ENCODE measurements at regions not wholly inside any gene's neighbourhood (a gene's known extent, or its start where the extent isn't known, plus 50 kb on each side); places are given as distances from the start of the nearest gene placed in this dataset.

DNA sequence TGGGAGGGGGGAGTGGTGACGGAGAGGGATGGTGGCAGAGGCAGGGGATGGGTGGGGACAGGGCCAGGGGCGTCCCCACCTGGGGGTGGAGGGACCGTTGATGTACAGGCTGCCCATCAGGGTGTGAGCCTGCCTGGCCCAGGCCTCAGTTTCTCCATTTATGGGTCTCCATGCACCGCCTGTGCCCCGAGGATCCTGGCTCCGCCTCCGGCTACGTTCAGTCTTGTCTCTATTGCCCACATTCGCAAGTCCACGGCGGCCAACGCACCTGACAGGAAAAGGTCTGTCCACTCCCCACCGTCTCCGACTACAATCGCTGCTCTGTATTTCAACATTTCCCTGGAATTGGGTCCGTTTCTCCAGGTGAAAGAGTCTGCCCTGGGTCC lies 96.3 kb upstream of the NKX1-1 start:
- peaks cover 4% of the 10 kb centered on the region for H3K9me3 ChIP-seq (ENCODE audit: insufficient read depth, low read depth, low read length)
- H4K8ac ChIP-seq (ENCODE audit: low read depth, low read length) = no peak overlapping the region
- H3K79me2 ChIP-seq (ENCODE audit: control insufficient read depth, insufficient read depth, low read length, poor library complexity) = no peaks in the 10 kb centered on the region
- H3K4me3 ChIP-seq (ENCODE audit: low read depth, low read length) = no peak overlapping the region
- H2AK5ac ChIP-seq (ENCODE audit: low read length) = no peak overlapping the region
- H3K23ac ChIP-seq (ENCODE audit: low read length) = no peak overlapping the region
- WGBS (ENCODE audit: extremely low coverage, insufficient coverage, insufficient read length) = no CpG with 5 or more reads among the region's 16 CpGs
- H3K4ac ChIP-seq (ENCODE audit: low read depth, low read length) = no peak overlapping the region
- H3K14ac ChIP-seq (ENCODE audit: low read length) = no peak overlapping the region
- no peaks in the 10 kb centered on the region for H3K27me3 ChIP-seq (ENCODE audit: insufficient read depth, low read length)
- no peak overlapping the region for H4K12ac ChIP-seq (ENCODE audit: low read depth, low read length)
- no peak overlapping the region for H2BK120ac ChIP-seq (ENCODE audit: insufficient read depth, low read length, poor library complexity)
- H3K27ac ChIP-seq (ENCODE audit: low read depth, low read length) = no peak overlapping the region
- no peaks in the 10 kb centered on the region for H3K4me1 ChIP-seq (ENCODE audit: control insufficient read depth in 1 of 2, insufficient read depth in 2 of 2, low read length in 2 of 2)
- no peak overlapping the region for H3K9ac ChIP-seq (ENCODE audit: low read length)
- no peak overlapping the region for H2BK5ac ChIP-seq (ENCODE audit: low read depth, low read length, poor library complexity)
- no peaks in the 10 kb centered on the region for H3K79me1 ChIP-seq (ENCODE audit: low read length)
- no peak for DNase-seq
- H4K91ac ChIP-seq (ENCODE audit: low read depth, low read length) = no peak overlapping the region
- H2AFZ ChIP-seq (ENCODE audit: insufficient read depth, low read length, poor library complexity) = no peak overlapping the region
- no peaks in the 10 kb centered on the region for H3K36me3 ChIP-seq (ENCODE audit: control insufficient read depth in 1 of 2, insufficient read depth in 2 of 2, low read length in 2 of 2)
- H3K4me2 ChIP-seq (ENCODE audit: low read length) = no peak overlapping the region
- no peak overlapping the region for H2BK12ac ChIP-seq (ENCODE audit: low read length)
- no peak overlapping the region for H3K18ac ChIP-seq (ENCODE audit: low read length)

DNA sequence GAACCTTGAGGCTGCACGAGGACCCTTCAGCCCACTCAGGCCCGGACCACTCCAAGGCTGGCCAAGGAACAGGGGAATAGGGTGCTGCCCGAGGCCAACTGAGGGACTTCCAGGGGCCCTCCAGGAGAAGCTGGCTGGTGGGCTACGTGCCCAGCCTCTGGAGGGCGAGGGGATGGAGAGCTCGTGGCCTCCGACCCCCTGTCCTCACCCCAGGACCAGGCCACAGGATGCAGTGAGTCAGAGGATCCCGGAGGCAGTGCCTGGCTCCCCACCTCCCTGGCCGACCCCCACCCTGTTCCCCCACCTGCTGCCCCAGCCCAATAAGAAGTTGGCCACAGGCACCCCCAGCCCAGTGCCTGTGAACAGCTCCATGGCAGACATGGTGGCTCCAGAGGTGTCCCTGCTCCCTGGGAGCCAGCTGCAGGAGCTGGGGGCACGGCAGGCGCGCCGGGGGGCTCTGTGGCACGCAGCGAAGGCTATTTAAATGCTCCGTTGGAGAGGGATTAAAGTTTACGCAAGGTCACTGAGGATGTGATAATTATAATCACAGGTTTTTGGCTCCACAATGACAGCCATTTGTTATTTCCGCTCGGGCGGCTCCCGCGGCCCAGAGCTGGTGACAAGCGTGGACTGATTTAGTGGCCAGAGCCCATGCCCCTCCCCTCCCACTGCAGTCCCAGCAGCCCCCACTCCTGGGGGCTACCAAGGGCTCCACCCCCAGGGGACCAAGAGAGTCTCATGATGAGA lies 95.7 kb upstream of the NKX1-1 start:
- Histone ChIP-seq H4K8ac (ENCODE audit: low read depth, low read length) (no peak overlapping the region), H3K4me1 (ENCODE audit: control insufficient read depth in 1 of 2, insufficient read depth in 2 of 2, low read length in 2 of 2) (no peaks in the 10 kb centered on the region), H2AFZ (ENCODE audit: insufficient read depth, low read length, poor library complexity) (no peak overlapping the region), H3K4me3 (ENCODE audit: low read depth, low read length) (no peak overlapping the region), H4K91ac (ENCODE audit: low read depth, low read length) (no peak overlapping the region), H3K23ac (ENCODE audit: low read length) (no peak overlapping the region), H3K18ac (ENCODE audit: low read length) (no peak overlapping the region), H4K12ac (ENCODE audit: low read depth, low read length) (no peak overlapping the region), H3K27ac (ENCODE audit: low read depth, low read length) (no peak overlapping the region), H2BK12ac (ENCODE audit: low read length) (no peak overlapping the region), H3K27me3 (ENCODE audit: insufficient read depth, low read length) (no peaks in the 10 kb centered on the region), H3K14ac (ENCODE audit: low read length) (no peak overlapping the region), H3K36me3 (ENCODE audit: control insufficient read depth in 1 of 2, insufficient read depth in 2 of 2, low read length in 2 of 2) (no peaks in the 10 kb centered on the region), H3K9me3 (ENCODE audit: insufficient read depth, low read depth, low read length) (peaks cover 4% of the 10 kb centered on the region), H3K79me1 (ENCODE audit: low read length) (no peaks in the 10 kb centered on the region), H2BK5ac (ENCODE audit: low read depth, low read length, poor library complexity) (no peak overlapping the region), H3K9ac (ENCODE audit: low read length) (no peak overlapping the region), H2AK5ac (ENCODE audit: low read length) (no peak overlapping the region), H3K4me2 (ENCODE audit: low read length) (no peak overlapping the region), H2BK120ac (ENCODE audit: insufficient read depth, low read length, poor library complexity) (no peak overlapping the region), H3K79me2 (ENCODE audit: control insufficient read depth, insufficient read depth, low read length, poor library complexity) (no peaks in the 10 kb centered on the region), H3K4ac (ENCODE audit: low read depth, low read length) (no peak overlapping the region)
- no peak for DNase-seq
- WGBS (ENCODE audit: extremely low coverage, insufficient coverage, insufficient read length) = no CpG with 5 or more reads among the region's 23 CpGs

GRCh38 chr4:1500966-1501753 lies 94.9 kb upstream of the NKX1-1 start:
- no peak overlapping the region for H3K27ac ChIP-seq (ENCODE audit: low read depth, low read length)
- no peak overlapping the region for H4K91ac ChIP-seq (ENCODE audit: low read depth, low read length)
- H2BK12ac ChIP-seq (ENCODE audit: low read length) = no peak overlapping the region
- no peak overlapping the region for H2BK5ac ChIP-seq (ENCODE audit: low read depth, low read length, poor library complexity)
- no peak overlapping the region for H4K12ac ChIP-seq (ENCODE audit: low read depth, low read length)
- H3K36me3 ChIP-seq (ENCODE audit: control insufficient read depth in 1 of 2, insufficient read depth in 2 of 2, low read length in 2 of 2) = no peaks in the 10 kb centered on the region
- no peaks in the 10 kb centered on the region for H3K4me1 ChIP-seq (ENCODE audit: control insufficient read depth in 1 of 2, insufficient read depth in 2 of 2, low read length in 2 of 2)
- H3K14ac ChIP-seq (ENCODE audit: low read length) = no peak overlapping the region
- no peak overlapping the region for H3K9ac ChIP-seq (ENCODE audit: low read length)
- no peak overlapping the region for H3K18ac ChIP-seq (ENCODE audit: low read length)
- H4K8ac ChIP-seq (ENCODE audit: low read depth, low read length) = no peak overlapping the region
- H3K27me3 ChIP-seq (ENCODE audit: insufficient read depth, low read length) = no peaks in the 10 kb centered on the region
- H2AFZ ChIP-seq (ENCODE audit: insufficient read depth, low read length, poor library complexity) = no peak overlapping the region
- no peak overlapping the region for H2BK120ac ChIP-seq (ENCODE audit: insufficient read depth, low read length, poor library complexity)
- H3K4ac ChIP-seq (ENCODE audit: low read depth, low read length) = no peak overlapping the region
- H3K4me2 ChIP-seq (ENCODE audit: low read length) = no peak overlapping the region
- H3K9me3 ChIP-seq (ENCODE audit: insufficient read depth, low read depth, low read length) = peaks cover 4% of the 10 kb centered on the region
- H3K4me3 ChIP-seq (ENCODE audit: low read depth, low read length) = no peak overlapping the region
- H3K23ac ChIP-seq (ENCODE audit: low read length) = no peak overlapping the region
- DNase-seq = no peak
- H3K79me1 ChIP-seq (ENCODE audit: low read length) = no peaks in the 10 kb centered on the region
- no CpG with 5 or more reads among the region's 15 CpGs for WGBS (ENCODE audit: extremely low coverage, insufficient coverage, insufficient read length)
- H2AK5ac ChIP-seq (ENCODE audit: low read length) = no peak overlapping the region
- no peaks in the 10 kb centered on the region for H3K79me2 ChIP-seq (ENCODE audit: control insufficient read depth, insufficient read depth, low read length, poor library complexity)

- DNase-seq = no peak
- Histone ChIP-seq H4K91ac (ENCODE audit: low read depth, low read length) (no peak overlapping the region), H2BK12ac (ENCODE audit: low read length) (no peak overlapping the region), H3K14ac (ENCODE audit: low read length) (no peak overlapping the region), H3K4me3 (ENCODE audit: low read depth, low read length) (no peak overlapping the region), H3K23ac (ENCODE audit: low read length) (no peak overlapping the region), H3K18ac (ENCODE audit: low read length) (no peak overlapping the region), H3K27me3 (ENCODE audit: insufficient read depth, low read length) (no peaks in the 10 kb centered on the region), H4K8ac (ENCODE audit: low read depth, low read length) (no peak overlapping the region), H3K79me2 (ENCODE audit: control insufficient read depth, insufficient read depth, low read length, poor library complexity) (no peaks in the 10 kb centered on the region), H2AK5ac (ENCODE audit: low read length) (no peak overlapping the region), H3K79me1 (ENCODE audit: low read length) (no peaks in the 10 kb centered on the region), H3K9me3 (ENCODE audit: insufficient read depth, low read depth, low read length) (peaks cover 4% of the 10 kb centered on the region), H4K12ac (ENCODE audit: low read depth, low read length) (no peak overlapping the region), H3K27ac (ENCODE audit: low read depth, low read length) (no peak overlapping the region), H3K9ac (ENCODE audit: low read length) (no peak overlapping the region), H3K36me3 (ENCODE audit: control insufficient read depth in 1 of 2, insufficient read depth in 2 of 2, low read length in 2 of 2) (no peaks in the 10 kb centered on the region), H2BK120ac (ENCODE audit: insufficient read depth, low read length, poor library complexity) (no peak overlapping the region), H3K4ac (ENCODE audit: low read depth, low read length) (no peak overlapping the region), H3K4me2 (ENCODE audit: low read length) (no peak overlapping the region), H2AFZ (ENCODE audit: insufficient read depth, low read length, poor library complexity) (no peak overlapping the region), H3K4me1 (ENCODE audit: control insufficient read depth in 1 of 2, insufficient read depth in 2 of 2, low read length in 2 of 2) (no peaks in the 10 kb centered on the region), H2BK5ac (ENCODE audit: low read depth, low read length, poor library complexity) (no peak overlapping the region)
- no CpG with 5 or more reads among the region's 18 CpGs for WGBS (ENCODE audit: extremely low coverage, insufficient coverage, insufficient read length)
Measured at GRCh38 chr4:1500231-1500965, 94.2 kb upstream of the NKX1-1 start.
